Smooth muscle cell of the brain vasculature (primary cell): ENCODE measurements at regions not wholly inside any gene's neighbourhood (a gene's known extent, or its start where the extent isn't known, plus 50 kb on each side); places are given as distances from the start of the nearest gene placed in this dataset.
"Not testable (repeated sequence)": the region's sequence is repeated elsewhere in the genome, so short reads cannot be mapped to it uniquely, and the experiment has no call there.

Experiments used
- DNase-seq: peaks from one replicate; pipeline ENCODE4 v3.0.0-alpha.2; 2012; ENCODE audit warnings: low read depth, low spot score

DNA sequence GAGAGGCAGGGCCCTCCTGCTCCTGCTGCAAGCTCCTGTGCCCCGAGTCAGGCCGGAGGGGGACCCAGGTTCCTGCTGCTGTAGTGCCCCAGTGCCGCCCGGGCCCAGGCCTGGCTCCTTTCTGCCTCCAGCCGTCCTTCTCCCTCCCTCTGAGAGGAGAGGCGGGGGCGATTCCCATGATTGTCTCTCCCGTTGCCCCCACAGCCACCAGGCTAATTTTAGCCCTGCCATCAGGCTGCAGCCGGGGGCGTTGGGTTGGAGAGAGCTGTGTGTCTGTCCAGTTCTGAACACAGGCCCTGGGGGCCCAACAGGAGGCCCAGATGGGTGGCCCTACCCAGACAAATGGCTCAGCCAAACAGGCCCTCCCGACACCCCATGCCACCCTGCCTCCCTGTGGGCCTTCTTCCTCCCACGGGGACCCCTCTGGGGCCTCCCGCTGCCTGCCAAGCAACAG is 214.8 kb downstream of the TBC1D2B start:
- no peak for DNase-seq

DNA sequence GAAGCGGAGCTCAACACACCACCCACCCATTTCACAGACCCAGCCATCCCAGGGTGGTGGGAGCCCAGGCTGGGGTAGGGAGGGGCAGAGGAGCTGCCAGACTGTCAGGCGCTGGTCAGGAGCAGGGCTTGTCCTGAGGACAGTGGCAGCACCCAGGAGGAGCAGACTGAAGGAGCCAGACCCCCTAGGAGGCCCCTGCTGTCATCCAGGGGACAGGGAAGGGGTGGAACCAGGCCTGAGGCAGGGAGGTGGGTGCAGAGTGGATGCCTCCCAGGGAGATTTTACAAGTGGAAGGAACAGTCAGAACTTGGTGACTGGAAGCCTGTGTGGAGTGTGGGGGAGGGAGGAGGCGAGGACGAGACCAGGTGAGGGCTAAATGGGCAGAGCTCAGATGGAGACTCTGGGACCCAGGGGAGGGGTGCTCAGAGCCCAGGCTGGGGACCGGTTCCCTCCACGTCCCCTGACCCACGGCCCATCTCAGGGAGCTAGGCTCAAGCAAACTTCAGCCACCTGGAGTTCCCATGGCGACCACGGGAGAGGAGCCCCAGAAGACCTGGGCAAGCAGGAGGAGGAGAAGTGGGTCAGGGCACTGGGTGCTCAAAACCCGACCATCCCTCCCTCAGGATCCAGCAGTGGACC is 215.4 kb downstream of the TBC1D2B start:
- DNase-seq = not testable (repeated sequence)

DNA sequence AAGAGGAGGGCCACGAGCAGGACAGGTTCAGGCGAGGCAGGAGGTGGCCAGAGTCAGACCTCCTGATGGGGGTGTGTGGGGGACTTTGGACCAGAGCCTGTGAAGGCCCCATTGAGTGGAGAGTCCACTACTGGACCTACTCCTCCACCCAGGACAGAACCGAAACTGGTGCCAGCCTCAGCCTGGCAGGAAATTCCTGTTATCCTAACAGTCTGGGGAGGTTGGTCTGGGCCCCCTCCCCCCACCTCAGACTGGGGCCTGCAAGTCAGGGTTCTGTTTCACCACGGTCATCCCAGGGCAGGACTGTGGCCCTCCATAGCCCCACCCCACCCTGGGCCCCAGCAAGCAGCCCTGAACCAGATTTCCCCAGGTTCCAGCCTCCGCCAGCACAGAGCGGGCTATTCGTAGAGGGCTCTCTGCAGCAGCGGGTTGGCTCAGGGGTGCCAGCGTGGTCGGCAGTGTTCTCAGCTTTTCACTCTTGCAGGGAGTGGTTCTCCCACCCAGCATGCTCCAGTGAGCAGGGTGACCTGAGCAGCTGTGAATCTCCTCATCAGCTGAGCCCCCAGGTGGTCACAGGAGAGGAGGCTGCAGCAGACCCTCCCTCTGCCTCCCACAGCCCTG is 217.3 kb downstream of the TBC1D2B start:
- no peak for DNase-seq

DNA sequence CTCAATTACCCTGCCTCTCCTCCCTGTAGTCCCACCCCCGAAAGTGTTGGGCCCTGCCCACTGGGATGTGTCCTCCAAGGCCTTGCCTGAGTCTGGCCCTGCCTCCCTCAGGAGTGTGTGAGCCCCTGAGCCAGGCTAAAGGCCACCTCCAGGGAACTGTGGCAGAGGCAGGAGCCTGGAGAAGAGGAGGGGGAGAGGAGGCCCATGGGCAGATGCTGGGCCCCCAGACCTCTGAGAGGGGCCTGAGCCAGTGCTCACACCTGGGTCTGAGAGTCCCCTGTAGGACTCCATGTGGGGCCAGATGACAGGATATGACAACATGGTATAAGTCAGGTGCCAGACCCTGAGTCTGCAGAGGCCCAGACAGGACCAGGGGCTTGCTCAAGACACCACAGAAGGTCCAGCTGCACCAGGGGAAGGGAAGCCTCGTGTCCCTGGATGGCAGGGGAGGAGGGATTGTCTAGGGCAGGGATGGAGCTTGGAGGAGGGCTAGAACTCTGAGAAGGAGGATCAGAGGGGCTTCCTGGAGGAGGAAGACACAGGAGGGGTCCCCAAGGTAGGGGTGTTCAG is 217.9 kb downstream of the TBC1D2B start:
- no peak for DNase-seq

DNA sequence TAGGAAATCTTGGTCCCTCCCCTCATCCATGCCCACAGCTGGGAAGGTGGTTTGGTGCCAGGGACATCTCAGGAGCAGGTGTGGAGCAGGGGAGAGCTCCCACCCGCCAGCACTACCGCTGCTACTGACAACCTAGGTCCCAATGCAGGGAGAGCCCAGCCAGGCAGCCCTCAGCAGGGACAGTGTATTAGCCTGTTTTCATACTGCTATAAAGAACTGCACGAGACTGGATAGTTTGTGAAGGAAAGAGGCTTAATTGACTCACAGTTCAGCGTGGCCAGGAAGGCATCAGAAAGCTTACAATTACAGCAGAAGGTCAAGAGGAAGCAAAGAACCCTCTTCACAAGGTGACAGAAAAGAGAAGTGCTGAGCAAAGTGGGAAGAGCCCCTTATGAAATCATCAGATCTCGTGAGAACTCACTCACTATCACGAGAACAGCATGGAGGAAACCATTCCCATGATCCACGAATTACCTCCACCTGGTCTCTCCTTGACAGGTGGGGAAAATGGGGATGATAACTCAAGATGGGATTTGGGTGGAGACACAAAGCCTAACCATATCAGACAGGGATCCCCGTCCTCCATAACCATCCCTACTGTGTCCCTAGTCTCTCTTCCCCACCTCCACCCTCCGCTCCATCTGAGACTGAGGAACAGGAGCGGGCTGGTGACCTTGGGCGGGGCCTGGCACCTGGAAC is 218.6 kb downstream of the TBC1D2B start:
- no peak for DNase-seq

DNA sequence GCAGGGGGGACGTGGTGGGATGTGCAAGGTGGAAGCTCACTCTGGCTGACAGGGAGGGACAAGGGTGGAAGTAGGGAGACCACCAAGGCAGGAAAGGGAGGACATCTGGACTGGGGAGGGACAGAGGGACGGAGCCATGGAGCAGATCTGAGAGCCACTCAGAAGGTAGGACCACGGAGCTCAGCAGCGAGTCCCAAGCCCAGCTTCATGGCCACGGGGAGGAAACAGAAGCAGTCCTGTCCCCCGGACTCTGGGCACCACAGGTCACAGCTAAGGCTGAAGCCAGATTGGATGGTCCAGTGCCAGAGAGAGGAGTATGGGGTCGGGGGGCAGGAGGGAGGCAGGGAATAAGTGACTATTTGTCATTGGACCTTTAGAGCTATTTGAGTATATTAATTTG is 220.1 kb downstream of the TBC1D2B start:
- DNase-seq = no peak

DNA sequence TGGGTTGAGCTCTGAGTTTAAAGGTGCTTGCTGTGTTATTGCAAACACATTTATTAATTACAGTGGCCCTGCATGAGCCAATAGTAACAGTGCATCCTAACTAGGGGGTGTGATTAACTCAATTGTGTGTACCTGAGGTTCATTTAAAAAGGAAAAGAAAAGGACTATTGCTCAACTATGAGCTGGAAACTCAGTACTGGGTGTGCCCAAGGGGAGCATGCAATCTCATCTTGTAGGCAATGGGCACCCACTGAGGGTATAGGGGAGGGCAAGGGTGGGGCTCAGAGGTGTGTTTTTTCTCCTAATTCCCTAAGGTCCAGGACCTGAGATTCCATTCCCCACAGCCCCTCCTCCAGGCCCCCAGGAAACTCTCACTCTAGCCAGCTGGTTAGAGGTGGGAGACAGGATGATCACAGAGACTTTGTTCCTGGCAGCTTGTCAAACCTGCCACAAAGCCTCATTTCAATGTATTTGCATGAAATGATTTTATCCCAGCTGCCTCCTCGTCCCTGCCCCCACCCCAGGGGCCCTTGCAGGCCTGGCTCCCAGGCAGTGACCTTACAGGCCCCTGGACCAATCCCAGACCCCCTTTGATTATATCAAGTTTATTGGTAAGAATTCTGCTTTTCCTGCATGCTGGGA is 220.7 kb downstream of the TBC1D2B start:
- no peak for DNase-seq

DNA sequence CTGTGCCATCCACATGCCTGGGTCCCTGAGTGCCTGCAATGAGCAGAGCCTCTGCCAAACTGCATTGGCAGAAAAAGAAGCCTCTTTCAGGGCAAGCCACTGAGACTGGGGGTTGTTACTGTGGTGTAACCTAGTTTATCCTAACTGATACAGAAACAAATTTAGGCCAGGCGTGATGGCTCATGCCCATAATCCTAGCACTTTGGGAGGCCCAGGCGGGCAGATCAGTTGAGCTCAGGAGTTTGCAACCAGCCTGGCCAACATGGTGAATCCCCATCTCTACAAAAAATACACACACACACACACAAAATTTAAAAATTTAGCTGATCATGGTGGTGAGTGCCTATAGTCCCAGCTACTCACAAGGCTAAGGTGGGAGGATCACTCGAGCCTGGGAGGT is 221.6 kb downstream of the TBC1D2B start:
- no peak for DNase-seq

DNA sequence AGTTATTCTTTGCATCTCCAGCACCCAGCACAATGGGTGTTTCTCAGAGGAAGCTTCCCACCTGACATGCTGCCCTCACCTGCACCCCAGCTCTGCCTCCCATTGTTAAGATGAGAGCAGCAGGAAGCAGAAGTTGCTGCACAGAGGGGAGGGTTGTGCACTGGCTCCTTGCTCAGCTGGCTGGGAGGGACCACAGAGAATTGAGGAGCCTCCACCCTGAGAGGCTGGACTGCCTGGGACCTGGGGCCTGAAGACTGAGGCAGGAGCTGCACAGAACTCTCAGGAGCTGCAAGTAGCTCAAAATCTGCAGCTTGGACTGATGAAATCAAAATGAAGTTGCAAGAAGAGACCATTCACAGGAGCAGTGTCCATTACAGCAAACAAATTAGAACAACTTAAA is 222.3 kb upstream of the LINGO1 start:
- DNase-seq = no peak

DNA sequence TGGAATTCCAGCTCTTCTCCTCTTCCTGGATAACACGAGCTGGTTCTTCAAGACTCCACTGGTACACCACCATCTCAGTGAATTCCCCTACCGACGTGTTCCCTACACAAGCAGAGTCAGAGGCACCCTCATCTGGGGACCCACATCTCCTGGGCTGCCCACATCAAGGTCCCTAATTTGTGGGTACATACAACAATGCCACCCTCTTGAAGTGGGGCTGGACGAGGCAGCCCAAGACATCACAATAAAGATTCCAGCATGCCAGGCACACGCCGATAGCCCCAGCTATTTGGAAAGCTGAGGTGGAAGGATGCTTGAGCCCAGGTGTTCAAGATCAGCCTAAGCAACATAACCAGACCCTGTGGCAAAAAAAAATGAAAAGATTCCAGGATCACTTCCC is 221.2 kb upstream of the LINGO1 start:
- no peak for DNase-seq

DNA sequence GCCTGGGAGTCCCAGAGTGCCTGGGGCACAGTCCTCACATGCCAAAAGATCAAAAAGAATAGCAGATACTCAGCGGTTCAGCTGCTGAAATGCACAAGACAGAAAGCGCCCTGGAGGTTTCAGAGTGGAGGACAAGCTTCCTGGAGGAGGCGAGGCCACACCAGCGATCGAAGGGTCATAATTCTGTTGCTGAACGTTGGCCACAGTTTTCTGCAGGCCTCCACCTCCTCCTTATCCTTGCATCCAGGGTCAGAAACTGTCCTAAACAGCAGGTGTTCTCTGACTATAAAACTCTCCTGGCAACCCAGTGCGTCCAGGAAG is 220.3 kb upstream of the LINGO1 start:
- DNase-seq = no peak

DNA sequence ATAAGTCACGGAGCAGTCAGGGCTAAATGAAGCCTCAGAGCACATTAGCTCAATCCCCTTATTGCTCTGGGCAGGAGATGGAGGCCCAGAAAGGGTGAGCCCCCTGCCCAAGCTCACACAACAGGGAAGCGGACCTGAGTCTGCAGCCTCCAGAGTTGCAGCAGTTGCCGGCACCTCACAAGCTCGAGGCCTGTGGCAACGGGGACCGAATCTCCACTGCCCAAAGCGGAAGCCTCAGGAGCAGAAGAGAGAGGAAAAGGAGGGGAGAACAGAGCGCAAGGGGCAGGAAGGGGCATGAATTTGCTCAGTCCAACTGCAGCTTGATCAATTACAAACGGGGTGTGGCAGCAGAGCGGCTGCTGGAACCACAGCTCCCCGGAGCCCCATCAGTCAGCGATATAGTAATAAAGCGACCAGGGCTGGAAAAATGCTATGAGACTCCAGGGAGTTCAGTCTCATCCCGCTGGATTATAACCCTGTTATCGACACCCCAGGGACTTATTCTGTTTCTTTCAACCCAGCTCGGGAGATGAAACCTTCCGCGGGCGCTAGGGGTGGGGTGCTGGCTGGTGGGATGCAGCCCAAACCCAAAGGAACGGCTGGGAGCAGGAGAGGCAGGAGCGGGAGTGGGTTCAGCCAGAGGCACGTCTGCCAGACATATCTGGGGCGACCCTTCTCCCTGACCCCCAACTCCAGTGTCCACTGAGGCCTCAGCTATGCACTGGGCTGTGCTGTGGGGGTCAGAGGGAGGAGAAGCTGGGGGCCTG is 219.7 kb upstream of the LINGO1 start:
- no peak for DNase-seq

DNA sequence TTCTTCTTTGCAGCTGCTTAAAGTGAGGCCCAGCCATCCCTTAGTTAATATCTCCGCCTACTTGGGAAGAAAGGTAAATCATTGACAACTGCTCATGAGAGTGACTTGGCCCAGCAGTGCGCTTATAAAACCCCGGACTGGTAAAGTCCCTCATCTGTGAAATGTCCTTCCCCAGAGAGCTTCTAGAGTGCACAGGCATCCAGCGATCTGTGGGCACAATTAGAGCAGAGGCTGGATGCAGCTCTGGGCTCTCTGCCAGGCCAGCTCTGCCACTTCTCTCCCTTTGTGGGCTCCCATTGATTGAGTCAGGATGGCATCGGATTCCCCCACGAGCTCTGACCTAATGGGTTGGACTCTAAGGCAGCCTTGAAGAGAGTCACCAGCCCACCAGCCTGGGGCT is 219.0 kb upstream of the LINGO1 start:
- DNase-seq = no peak

DNA sequence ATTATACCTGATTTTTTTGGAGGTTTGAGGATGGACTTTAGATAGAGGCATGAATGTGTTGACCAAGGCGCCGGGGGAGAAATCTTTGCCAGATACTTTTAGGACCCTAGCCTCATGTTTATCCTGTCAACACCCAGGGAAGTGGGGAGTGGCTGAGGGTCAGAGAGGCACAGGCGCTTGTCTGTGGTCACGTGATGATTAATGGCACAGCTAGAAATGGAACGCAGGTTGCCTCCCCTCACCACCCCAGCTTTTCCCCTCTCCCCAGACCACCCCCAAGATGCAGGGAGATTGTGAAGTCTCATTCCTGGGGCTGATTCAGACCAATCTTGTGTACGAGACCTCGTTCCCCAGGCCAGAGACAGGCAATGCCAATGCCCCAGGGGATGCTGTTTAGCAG is 218.4 kb upstream of the LINGO1 start:
- DNase-seq = no peak

DNA sequence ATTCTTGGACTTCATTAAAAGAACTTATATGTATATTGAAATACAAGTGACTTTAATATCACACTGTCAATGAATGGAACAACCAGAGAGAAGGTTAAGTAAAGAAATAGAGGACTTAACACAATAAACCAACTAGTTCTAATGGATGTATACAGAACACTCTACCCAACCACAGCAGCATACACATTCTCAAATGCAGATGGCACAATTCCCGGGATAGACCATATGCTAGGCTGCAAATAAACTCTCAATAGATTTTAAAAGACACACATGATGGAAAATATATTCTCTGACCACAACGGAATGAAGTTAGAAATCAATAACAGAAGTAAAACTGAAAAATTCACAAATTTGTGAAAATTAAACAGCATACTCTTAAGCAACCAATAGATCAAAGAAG is 214.3 kb upstream of the LINGO1 start:
- DNase-seq = no peak

DNA sequence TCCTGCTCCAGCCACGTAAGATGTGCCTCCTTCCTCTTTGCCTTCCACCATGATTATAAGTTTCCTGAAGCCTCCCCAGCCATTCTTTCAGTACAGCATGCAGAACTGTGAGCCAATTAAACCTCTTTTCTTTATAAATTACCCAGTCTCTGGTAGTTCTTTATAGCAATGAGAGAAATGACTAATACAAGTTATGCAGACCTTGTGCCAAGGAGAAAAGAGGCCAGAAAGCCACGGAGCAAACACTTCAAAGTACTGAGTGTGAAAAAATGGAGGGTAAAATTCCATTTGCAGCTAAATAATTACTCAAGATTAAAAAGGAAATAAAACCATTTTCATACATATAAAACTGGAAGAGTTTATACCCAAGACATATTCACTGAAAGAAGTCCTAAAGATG is 213.6 kb upstream of the LINGO1 start:
- no peak for DNase-seq

DNA sequence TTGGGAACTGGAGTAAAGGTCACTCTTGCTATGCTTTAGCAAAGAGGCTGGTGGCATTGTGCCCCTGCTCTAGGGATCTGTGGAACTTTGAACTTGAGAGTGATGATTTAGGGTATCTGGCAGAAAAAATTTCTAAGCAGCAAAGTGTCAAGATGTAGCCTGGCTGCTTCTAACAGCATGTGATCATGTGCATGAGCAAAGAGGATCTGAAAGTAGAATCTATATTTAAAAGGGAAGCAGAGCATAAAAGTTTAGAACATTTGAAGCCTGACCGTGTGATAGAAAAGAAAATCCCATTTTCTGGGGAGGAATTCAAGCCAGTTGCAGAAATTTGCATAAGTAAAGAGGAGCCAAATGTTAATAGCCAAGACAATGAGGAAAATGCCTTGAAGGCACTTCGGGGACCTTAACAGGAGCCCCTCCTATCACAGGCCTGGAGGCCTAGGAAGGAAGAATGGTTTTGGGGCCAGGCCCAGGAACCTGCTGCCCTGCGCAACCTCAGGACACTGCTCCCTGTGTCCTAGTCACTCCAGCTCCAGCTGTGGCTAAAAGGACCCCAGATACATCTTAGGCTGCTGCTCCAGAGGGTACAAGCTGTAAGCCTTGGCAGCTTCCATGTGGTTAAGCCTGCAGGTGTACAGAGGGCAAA is 212.2 kb upstream of the LINGO1 start:
- DNase-seq = no peak

DNA sequence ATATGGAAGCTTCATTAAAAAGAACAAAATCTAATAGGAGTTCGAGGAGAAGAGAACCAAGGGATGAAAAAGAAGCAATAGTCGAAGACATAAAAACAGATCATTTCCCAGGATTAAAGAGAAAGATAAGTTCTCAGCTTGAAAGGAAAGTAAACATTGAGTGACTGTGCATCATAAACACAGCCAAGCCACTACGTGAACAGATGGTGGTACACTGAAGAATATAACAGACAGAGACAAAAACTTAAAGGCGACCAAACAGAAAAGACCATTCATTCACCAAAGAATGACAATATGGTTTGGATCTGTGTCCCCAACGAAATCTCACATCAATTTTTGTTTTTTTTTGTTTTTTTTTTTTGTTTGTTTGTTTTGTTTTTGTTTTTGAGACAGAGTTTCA is 210.8 kb upstream of the LINGO1 start:
- DNase-seq = no peak

DNA sequence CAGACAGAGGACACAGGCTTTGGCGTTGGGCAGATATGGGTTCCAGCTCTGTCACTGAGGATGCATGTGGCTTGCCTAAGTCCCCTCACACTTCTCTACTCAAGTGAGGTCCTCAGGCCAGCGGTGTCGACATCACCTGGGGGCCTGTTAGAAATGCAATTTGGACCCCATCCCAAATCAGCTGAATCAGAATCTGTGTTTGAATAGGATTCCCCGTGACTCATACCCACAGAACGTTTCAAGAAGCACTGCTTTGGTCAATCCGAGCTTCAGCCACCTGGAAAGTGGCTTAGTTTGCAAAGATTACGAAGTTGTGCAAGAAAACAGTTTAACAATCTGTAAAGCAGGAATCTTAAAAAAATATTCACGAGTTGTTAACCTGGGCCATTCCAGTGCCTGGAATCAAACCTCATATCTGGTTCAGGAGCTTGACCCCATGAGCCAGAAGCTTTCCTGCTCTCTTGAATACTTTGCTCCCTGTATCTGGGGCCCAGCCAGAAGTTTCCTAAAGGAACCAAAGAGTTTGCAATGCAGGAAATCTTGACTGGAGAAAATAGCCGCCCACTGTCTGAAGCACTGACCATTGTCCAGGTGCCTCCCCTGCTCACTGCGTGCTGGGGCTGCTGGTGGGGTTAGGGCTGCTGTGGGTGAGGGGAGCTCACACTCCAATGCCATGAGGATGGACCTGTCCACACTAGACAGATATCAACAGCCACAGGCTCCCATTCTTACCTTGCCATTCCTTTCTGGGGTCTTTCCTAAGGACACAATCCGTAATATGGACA is 208.5 kb upstream of the LINGO1 start:
- no peak for DNase-seq
